ENCODE measurements at regions not wholly inside any gene's neighbourhood (a gene's known extent, or its start where the extent isn't known, plus 50 kb on each side); places are given as distances from the start of the nearest gene placed in this dataset.

- TF ChIP-seq POLR2A (IDR thresholded peaks at IDR 0.05; ENCODE audit: low read depth, low read length) (no peak), POLR2AphosphoS5 (IDR thresholded peaks at IDR 0.05; ENCODE audit: low read depth, low read length) (no peak)
Measured at GRCh38 chr2:17195016-17195415, 323.2 kb downstream of the RAD51AP2 start.

Measured in GM12892 (cell line).